NB4 (cell line): ENCODE measurements at regions not wholly inside any gene's neighbourhood (a gene's known extent, or its start where the extent isn't known, plus 50 kb on each side); places are given as distances from the start of the nearest gene placed in this dataset.
"Not testable (repeated sequence)": the region's sequence is repeated elsewhere in the genome, so short reads cannot be mapped to it uniquely, and the experiment has no call there.

Source experiments
- MYC ChIP-seq: IDR thresholded peaks from 2 replicates; pipeline ENCODE4 v1.6.1; 2011; ENCODE audit warnings: low read depth, low read length
- POLR2A ChIP-seq: IDR thresholded peaks from 2 replicates; pipeline ENCODE4 v1.6.1; 2011; ENCODE audit warnings: mild to moderate bottlenecking; ENCODE audit not compliant: insufficient read length; ENCODE audit errors: extremely low read depth
- TF ChIP-seq, protein P1 (sequence below): IDR thresholded peaks from one replicate; pipeline ENCODE4 v1.5.1; 2012; ENCODE audit warnings: low read depth, low read length
- TF ChIP-seq, protein P2 (sequence below): IDR thresholded peaks from 2 replicates; pipeline ENCODE4 v1.6.1; 2011; ENCODE audit warnings: low read depth, low read length

DNA sequence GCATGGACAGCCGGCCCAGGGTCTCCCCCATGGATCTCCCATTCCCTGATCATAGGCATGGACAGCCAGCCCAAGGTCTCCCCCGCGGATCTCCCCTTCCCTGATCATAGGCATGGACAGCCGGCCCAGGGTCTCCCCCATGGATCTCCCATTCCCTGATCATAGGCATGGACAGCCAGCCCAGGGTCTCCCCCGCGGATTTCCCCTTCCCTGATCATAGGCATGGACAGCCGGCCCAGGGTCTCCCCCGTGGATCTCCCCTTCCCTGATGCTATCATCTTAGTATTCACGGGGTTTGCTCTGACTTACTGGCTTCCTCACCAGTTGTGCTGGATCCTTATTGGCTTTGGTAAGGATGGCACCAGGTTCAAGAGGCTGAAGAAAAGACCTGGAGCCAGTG is 769.4 kb upstream of the TPTE start:
- not testable (repeated sequence) for TF ChIP-seq POLR2A, MYC
- TF ChIP-seq, protein P1, sequence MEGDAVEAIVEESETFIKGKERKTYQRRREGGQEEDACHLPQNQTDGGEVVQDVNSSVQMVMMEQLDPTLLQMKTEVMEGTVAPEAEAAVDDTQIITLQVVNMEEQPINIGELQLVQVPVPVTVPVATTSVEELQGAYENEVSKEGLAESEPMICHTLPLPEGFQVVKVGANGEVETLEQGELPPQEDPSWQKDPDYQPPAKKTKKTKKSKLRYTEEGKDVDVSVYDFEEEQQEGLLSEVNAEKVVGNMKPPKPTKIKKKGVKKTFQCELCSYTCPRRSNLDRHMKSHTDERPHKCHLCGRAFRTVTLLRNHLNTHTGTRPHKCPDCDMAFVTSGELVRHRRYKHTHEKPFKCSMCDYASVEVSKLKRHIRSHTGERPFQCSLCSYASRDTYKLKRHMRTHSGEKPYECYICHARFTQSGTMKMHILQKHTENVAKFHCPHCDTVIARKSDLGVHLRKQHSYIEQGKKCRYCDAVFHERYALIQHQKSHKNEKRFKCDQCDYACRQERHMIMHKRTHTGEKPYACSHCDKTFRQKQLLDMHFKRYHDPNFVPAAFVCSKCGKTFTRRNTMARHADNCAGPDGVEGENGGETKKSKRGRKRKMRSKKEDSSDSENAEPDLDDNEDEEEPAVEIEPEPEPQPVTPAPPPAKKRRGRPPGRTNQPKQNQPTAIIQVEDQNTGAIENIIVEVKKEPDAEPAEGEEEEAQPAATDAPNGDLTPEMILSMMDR: not testable (repeated sequence)
- TF ChIP-seq, protein P2, sequence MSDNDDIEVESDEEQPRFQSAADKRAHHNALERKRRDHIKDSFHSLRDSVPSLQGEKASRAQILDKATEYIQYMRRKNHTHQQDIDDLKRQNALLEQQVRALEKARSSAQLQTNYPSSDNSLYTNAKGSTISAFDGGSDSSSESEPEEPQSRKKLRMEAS: not testable (repeated sequence)
